ENCODE measurements at regions not wholly inside any gene's neighbourhood (a gene's known extent, or its start where the extent isn't known, plus 50 kb on each side); places are given as distances from the start of the nearest gene placed in this dataset.

- no peak for DNase-seq
These were observed 172.0 kb upstream of the B3GAT1 start for GRCh38 chr11:134584001-134584561.

DNA sequence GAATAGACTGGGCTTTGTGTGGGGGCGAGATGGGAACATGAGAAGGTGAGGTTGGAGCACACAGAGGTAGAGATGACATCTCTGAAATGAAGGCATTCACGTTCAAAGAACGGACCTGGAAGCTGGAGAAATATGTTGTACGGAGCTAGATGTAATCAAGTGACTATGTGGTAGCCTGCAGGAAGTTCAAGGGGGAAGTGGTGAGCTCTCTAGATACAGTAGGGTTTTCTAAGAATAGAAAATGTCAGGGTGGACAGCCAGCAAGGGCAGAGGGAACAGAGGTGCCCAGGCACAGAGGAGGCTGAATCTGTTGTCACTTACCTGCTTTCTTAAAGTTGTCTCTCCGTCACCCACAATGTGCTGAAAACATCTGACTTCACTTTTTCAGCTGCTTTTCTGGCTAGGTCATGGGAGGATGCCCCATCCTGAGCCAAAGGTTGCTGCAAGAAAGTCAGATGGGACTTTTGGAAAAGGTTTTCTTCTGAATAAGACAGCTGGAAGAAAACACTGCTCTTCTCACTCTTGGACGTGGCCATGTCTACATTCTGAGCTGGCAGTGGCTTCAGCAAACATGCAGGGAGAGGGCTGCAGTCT lies 171.5 kb upstream of the B3GAT1 start:
- DNase-seq: no peak

GRCh38 chr11:134582770-134583095 lies 170.7 kb upstream of the B3GAT1 start:
- DNase-seq: no peak

- no peak for DNase-seq
These were observed 170.1 kb upstream of the B3GAT1 start for GRCh38 chr11:134581966-134582769.

DNA sequence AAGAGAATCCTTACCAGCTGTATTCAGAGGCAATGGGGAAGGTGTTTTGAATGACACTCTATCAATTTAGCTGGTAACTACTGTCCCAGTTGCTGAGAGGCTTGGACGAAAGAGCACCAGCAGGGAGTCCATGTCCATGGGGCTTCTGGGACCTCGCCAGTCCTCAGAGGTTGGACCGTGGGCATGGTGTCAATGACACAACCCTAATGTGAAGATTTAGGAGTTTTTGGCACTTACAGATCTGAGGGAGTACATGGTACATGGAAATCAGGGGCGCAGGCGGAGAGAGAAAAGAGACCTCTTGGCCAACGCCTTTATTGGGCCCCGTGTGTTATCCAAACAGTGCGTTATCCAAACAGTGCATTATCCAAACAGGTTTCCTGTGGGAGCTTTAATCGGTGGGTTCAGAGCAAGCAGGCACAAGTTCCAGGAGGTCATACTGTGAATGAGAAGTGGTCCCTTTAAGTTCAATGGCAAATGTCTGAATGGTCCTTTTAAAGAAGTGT lies 169.1 kb upstream of the B3GAT1 start:
- DNase-seq: no peak

DNA sequence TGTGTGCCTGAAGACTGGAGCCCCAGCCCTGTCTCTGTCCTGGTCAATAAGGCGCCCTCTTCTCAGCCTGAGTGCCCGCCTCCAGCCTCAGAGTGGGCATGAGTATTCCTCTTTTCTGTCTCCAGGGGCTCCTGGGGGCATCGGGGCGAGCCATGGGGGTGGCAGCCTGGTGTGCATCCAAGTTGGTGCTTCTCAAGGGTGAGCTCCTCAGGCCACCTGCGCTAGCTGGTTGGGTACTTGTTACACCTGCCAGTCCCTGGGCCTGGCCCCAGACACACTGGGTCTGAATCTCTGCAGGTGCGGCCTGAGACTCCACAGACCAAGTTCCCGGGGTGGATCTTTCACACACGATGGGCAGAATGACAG lies 168.6 kb upstream of the B3GAT1 start:
- DNase-seq: no peak

DNA sequence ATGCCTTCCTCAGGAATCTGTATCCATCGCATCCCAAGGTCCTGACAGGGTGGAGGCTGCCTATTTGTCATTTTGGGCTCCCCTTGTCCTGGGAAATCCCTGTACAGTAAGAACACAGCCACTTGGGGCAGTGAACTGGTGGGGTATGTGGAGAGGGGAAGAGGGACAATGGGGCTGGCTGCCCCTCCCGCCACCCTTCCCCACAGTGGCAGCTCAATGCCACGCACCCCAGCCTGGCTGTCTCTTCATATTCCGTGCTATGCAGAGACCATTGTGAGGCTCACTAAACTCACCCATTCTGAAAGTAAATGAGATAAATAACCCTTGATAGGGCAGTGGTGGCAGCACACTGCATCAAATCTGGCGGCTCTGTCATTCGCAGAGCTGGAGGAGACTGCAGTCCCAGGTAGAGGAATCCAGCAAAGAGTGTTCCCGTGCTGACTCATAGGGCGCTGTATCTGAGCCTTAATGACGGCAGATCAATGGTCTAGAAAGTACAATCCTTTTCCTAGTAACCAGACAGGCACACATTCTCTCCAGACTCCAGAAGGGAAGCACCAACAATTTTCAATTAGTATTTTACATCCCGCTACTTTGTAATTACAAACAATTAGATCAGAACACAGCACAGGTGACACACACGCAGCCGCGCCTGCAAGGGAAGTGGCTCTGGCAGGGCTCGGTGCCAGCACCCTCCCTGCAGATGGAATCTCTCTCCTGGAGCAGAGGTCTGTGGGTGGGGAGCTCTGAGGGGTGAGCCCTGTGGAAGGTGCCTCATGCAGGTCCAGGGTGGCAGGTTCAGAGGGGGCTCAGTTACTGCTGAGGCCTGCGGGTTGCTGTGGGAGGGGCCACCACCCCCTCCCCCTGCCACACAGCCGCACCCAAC lies 167.9 kb upstream of the B3GAT1 start:
- no peak for DNase-seq

- DNase-seq: peak; percentile 5
These were observed 167.0 kb upstream of the B3GAT1 start for GRCh38 chr11:134578807-134579723.

GRCh38 chr11:134577751-134578395 lies 165.8 kb upstream of the B3GAT1 start:
- no peak for DNase-seq

GRCh38 chr11:134576721-134577171 lies 164.7 kb upstream of the B3GAT1 start:
- no peak for DNase-seq

DNA sequence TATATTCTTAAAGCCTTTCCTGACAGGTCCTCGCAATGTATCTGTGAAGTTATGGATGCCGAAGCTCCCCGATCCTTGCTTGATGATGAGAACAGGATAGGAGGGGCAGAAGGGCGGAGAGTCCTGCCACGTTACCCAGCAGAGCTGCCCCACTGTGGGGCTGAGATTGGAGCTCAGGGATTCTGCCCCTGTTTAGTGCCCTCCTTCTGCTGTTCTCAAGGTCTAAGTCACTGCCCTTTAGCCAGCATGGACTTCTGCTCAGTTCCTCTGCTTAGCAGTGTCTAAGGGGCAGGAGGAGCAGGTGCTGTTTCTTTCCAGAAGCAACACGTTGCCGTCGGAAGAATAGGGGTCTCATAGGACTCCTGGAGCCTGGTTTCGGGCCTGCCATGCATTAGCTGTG lies 164.2 kb upstream of the B3GAT1 start:
- DNase-seq: no peak

- no peak for DNase-seq
These were observed 163.6 kb upstream of the B3GAT1 start for GRCh38 chr11:134575504-134576230.

DNA sequence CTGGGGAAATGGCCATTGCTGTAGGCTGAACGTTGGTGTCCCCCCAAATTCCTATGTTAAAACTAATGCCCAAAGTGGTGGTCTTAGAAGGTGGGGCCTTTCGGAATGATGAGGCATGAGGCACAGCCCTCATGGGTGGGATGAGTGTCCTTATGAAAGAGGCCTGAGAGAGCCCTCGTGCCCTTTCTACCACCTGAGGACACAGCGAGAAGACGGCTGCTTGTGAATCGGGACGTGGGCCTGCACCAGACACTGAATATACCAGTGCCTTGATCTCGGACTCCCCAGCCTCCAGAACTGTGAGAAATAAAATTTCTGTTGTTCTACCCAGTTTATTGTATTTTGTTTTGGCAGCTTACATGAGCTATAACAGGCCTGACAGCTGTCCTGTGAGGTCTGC lies 162.9 kb upstream of the B3GAT1 start:
- no peak for DNase-seq

DNA sequence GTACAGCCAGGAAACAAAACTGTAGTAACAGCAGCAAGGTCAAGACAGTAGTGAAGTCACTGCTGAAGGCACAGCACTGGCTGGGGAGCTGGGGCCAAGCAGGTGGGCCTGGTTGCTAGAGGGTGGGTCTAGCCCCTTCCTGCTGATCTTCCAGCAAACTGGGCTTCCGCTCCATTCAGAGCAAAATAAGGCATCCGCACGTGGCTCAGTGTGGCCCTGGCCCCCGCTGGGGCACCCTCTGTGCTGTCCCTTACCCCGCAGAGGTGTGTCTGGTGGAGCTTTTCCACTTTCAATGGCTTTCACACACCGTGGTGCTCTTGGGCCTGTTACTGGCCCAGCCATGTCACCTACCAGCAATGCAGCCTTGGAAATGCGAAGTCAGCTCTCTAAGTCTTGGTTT lies 162.4 kb upstream of the B3GAT1 start:
- no peak for DNase-seq

- DNase-seq: no peak
These were observed 161.8 kb upstream of the B3GAT1 start for GRCh38 chr11:134573857-134574256.

DNA sequence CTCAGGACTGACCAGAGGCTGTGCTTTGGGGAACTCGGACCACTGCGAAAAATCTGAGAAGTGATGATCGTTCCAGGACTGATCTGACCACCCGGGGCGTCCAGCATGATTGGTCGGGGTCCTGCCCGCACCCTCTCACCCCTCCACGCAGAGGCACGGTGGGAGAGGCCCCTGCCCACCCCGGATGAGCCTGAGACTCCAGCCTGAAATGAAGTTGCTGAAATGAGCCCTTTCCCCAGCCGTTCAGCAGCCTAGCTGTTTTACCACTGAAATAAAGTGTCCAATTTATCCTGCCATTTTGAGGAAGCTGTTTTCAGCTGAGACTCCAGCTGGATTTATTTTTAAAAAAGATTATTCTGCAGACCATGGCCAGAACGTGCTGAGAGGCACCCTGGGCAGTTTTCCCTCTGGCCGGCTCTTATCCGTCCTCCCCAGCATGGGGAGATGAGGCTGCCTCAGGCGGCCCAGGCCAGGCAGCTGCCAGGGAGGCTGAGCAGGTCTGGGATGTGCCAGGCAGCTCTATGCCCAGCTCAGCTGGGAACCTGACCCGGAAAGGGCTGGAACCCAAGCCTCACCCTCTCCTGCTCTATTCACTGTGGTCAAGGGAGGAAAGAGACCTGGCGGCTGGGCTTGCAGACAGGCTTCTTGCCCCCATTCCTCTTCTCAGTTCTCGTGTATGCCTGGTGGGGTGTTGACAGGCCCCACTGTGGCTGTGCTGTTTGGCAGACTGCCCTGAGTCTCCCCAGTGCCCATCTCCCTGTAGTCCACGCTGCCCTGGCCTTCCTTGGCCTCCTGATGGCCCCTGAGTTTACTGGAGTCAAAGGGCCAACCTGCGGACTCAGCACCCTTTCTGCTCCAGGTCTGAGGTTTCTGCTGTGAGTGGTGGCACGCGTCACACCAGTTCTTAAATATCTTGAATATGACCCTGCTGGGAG lies 161.0 kb upstream of the B3GAT1 start:
- no peak for DNase-seq

DNA sequence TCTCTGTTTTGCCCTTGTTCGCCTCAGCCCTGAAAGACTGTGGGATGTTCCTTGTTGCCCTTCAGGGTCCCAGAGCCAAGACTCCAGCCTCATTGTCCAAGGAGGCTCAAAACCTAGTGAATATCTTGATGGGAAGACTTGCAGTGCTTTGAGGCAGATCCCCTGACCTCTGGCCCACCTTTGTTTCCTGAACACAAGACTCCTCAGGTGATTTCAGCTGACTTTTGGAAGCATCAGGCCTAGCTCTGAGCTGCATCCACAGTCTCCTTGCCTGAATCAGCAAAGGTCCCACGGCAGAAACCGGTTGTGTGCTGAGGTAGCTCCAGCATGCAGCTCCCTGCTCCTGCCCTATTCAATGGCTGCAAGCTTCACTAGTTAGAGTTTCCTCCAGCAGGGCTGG lies 159.3 kb upstream of the B3GAT1 start:
- DNase-seq: no peak

DNA sequence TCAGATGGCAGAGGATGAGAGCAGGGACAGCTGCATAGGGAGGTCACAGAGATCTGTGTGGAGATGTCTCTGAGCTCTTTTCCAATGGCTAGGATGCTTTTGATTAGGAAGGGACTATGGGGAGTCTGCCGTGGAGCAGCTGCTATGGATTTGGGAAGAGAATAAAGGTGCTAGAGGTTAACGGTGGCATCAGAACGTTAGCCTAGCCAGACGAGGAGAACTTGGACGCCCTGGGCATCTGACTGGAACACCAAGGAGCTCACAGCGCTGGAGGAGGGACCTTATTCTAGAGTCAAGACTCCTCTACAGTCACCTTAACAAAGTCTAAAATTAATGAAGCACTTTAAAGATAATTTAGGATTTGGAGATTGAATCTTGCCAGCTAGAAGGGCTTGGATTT lies 157.2 kb upstream of the B3GAT1 start:
- DNase-seq: no peak

DNA sequence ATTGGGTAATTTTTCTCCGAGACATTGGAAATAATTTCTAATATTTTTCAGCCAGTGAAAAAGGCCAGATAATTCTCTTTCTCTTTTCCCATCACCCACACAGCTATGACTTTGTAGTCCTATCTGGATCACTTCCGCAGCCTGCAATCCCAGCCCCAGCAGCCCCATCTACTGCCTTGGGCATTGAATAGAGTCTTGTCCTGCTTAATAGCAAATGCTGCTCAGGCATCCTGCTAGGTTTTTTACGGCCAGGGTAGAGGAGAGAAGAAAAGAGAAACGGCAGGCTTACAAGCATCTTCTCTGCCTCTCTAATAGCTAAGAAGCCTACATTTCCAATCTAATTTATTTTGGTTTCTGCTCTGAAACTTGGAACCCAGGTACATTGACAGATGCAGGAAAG lies 154.3 kb upstream of the B3GAT1 start:
- no peak for DNase-seq

Measured in stimulated activated CD4-positive, alpha-beta T cell treated with anti-CD3 and anti-CD28 coated beads, Interleukin-15, amount 100 ng/mL, for 24 hours (primary cell).